GM18499 (cell line): ENCODE measurements at regions not wholly inside any gene's neighbourhood (a gene's known extent, or its start where the extent isn't known, plus 50 kb on each side); places are given as distances from the start of the nearest gene placed in this dataset.

Experiments
- ATAC-seq: cut with Tn5 transposase; IDR thresholded peaks from one replicate; pipeline ENCODE4 v1.9.1; 2021; ENCODE audit warnings: moderate number of reproducible peaks; ENCODE audit not compliant: insufficient read depth, unreplicated experiment

- no peak for ATAC-seq
Measured at GRCh38 chr4:18957716-18958115, 936.2 kb upstream of the LCORL start.

- ATAC-seq, result no peak
Measured at GRCh38 chr4:18954538-18954937, 933.0 kb upstream of the LCORL start.

GRCh38 chr4:18953613-18954012, 932.1 kb upstream of the LCORL start:
- ATAC-seq, result no peak

GRCh38 chr4:18945464-18945863, 923.9 kb upstream of the LCORL start:
- no peak for ATAC-seq

- ATAC-seq, result no peak
Measured at GRCh38 chr4:18942874-18943273, 921.3 kb upstream of the LCORL start.

- ATAC-seq, result no peak
Measured at GRCh38 chr4:18938343-18939099, 917.0 kb upstream of the LCORL start.

- ATAC-seq, result no peak
Measured at GRCh38 chr4:18937746-18938145, 916.2 kb upstream of the LCORL start.

- ATAC-seq, result no peak
Measured at GRCh38 chr4:18937080-18937479, 915.5 kb upstream of the LCORL start.

GRCh38 chr4:18935659-18936345, 914.2 kb upstream of the LCORL start:
- ATAC-seq, result no peak

GRCh38 chr4:18934197-18934596, 912.6 kb upstream of the LCORL start:
- ATAC-seq, result no peak

GRCh38 chr4:18932730-18933339, 911.3 kb upstream of the LCORL start:
- no peak for ATAC-seq

- no peak for ATAC-seq
Measured at GRCh38 chr4:18931643-18932377, 910.3 kb upstream of the LCORL start.

GRCh38 chr4:18930487-18930886, 908.9 kb upstream of the LCORL start:
- no peak for ATAC-seq

- ATAC-seq, result no peak
Measured at GRCh38 chr4:18923496-18924161, 902.1 kb upstream of the LCORL start.

GRCh38 chr4:18917689-18918088, 896.1 kb upstream of the LCORL start:
- ATAC-seq, result no peak

GRCh38 chr4:18914182-18914581, 892.6 kb upstream of the LCORL start:
- no peak for ATAC-seq

GRCh38 chr4:18894928-18895327, 873.4 kb upstream of the LCORL start:
- ATAC-seq, result no peak

- no peak for ATAC-seq
Measured at GRCh38 chr4:18882468-18882867, 860.9 kb upstream of the LCORL start.

GRCh38 chr4:18881556-18881955, 860.0 kb upstream of the LCORL start:
- ATAC-seq, result no peak

- no peak for ATAC-seq
Measured at GRCh38 chr4:18880871-18881270, 859.3 kb upstream of the LCORL start.
